Panc1 (cell line): ENCODE measurements at regions not wholly inside any gene's neighbourhood (a gene's known extent, or its start where the extent isn't known, plus 50 kb on each side); places are given as distances from the start of the nearest gene placed in this dataset.

ENCODE experiments used
- POLR2AphosphoS5 ChIP-seq: IDR thresholded peaks from 2 replicates; pipeline ENCODE4 v1.6.1; 2012; ENCODE audit warnings: mild to moderate bottlenecking, low read depth, low read length, moderate library complexity
- SIN3A ChIP-seq: IDR thresholded peaks from 2 replicates; pipeline ENCODE4 v1.6.1; 2012; ENCODE audit warnings: low read depth, mild to moderate bottlenecking, low read length, moderate library complexity, borderline replicate concordance; ENCODE audit not compliant: insufficient read depth
- TCF7L2 ChIP-seq: IDR thresholded peaks from 2 replicates; pipeline ENCODE4 v1.6.1; 2011; ENCODE audit warnings: mild to moderate bottlenecking, low read depth, low read length, inconsistent platforms
- TF ChIP-seq, protein P1 (sequence below): fragments of 450-650 bp; IDR thresholded peaks from 2 replicates; pipeline ENCODE4 v1.5.1; 2017; ENCODE audit warnings: mild to moderate bottlenecking
- TF ChIP-seq, protein P2 (sequence below), 2 experiments: IDR thresholded peaks; 2 replicates each; pipeline ENCODE4 v1.6.1; 2011 to 2012; ENCODE audit warnings: low read depth in 2 of 2, control low read depth in 1 of 2, low read length in 1 of 2, mild to moderate bottlenecking in 1 of 2, moderate library complexity in 1 of 2; ENCODE audit not compliant: insufficient read depth in 1 of 2

DNA sequence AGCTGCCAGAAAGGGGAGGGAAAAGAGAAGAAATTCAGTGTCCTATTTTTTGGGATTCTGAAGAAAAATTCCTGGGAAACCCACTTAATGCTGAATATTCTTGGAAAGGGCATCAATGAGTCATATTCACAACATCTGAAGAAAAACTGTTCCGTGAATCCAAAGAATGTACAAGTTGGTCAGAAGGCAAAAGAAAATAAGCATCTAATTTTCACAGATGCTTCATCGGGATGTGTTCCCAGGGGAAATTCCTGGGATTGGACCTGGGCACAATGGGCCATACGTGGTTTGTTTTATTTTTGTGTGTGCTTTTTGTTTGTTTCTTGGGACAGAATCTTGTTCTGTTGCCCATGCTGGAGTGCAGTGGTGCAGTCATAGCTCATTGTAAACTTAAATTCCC, 112.2 kb downstream of the MAP3K21 start:
- TF ChIP-seq, protein P1, sequence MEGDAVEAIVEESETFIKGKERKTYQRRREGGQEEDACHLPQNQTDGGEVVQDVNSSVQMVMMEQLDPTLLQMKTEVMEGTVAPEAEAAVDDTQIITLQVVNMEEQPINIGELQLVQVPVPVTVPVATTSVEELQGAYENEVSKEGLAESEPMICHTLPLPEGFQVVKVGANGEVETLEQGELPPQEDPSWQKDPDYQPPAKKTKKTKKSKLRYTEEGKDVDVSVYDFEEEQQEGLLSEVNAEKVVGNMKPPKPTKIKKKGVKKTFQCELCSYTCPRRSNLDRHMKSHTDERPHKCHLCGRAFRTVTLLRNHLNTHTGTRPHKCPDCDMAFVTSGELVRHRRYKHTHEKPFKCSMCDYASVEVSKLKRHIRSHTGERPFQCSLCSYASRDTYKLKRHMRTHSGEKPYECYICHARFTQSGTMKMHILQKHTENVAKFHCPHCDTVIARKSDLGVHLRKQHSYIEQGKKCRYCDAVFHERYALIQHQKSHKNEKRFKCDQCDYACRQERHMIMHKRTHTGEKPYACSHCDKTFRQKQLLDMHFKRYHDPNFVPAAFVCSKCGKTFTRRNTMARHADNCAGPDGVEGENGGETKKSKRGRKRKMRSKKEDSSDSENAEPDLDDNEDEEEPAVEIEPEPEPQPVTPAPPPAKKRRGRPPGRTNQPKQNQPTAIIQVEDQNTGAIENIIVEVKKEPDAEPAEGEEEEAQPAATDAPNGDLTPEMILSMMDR, result no peak
- TF ChIP-seq POLR2AphosphoS5 (no peak), SIN3A (no peak), TCF7L2 (no peak)
- TF ChIP-seq, protein P2, sequence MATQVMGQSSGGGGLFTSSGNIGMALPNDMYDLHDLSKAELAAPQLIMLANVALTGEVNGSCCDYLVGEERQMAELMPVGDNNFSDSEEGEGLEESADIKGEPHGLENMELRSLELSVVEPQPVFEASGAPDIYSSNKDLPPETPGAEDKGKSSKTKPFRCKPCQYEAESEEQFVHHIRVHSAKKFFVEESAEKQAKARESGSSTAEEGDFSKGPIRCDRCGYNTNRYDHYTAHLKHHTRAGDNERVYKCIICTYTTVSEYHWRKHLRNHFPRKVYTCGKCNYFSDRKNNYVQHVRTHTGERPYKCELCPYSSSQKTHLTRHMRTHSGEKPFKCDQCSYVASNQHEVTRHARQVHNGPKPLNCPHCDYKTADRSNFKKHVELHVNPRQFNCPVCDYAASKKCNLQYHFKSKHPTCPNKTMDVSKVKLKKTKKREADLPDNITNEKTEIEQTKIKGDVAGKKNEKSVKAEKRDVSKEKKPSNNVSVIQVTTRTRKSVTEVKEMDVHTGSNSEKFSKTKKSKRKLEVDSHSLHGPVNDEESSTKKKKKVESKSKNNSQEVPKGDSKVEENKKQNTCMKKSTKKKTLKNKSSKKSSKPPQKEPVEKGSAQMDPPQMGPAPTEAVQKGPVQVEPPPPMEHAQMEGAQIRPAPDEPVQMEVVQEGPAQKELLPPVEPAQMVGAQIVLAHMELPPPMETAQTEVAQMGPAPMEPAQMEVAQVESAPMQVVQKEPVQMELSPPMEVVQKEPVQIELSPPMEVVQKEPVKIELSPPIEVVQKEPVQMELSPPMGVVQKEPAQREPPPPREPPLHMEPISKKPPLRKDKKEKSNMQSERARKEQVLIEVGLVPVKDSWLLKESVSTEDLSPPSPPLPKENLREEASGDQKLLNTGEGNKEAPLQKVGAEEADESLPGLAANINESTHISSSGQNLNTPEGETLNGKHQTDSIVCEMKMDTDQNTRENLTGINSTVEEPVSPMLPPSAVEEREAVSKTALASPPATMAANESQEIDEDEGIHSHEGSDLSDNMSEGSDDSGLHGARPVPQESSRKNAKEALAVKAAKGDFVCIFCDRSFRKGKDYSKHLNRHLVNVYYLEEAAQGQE (IDR thresholded peaks at IDR 0.05; ENCODE audit: insufficient read depth in 1 of 2, low read depth in 2 of 2, low read length in 1 of 2), result no peak
